ENCODE measurements at regions not wholly inside any gene's neighbourhood (a gene's known extent, or its start where the extent isn't known, plus 50 kb on each side); places are given as distances from the start of the nearest gene placed in this dataset.
A peak's percentile ranks its signal among the peaks of the same experiment; 100 is the strongest.

- WGBS (ENCODE audit: insufficient coverage, low coverage, low lambda C conversion rate, missing lambda C conversion rate), result 33% methylated on average over 10 of the region's 10 CpGs
- peak in 1 of 3 donors; percentile 17 for DNase-seq
- Histone ChIP-seq H3K27me3 (no peaks in the 10 kb centered on the region), H3K9me3 (no peaks in the 10 kb centered on the region), H3K36me3 (no peaks in the 10 kb centered on the region), H3K27ac (peak overlapping the region; percentile 36 to 74 (median 72)), H3K4me1 (peaks cover 0 to 49% (median 10%) of the 10 kb centered on the region in 4 donors), H3K4me3 (peak overlapping the region; percentile 49 to 58 (median 53))
- no peak for ATAC-seq
- intact Hi-C loops (cut with DNase I), result no loop called here
- no peak for TF ChIP-seq POLR2A (IDR thresholded peaks at IDR 0.05)
- no peak for TF ChIP-seq CTCF (IDR thresholded peaks at IDR 0.05)
Observed at GRCh38 chr1:149849111-149849946, 50.0 kb upstream of the BOLA1 start.
